HG03571 (cell line): ENCODE measurements at regions not wholly inside any gene's neighbourhood (a gene's known extent, or its start where the extent isn't known, plus 50 kb on each side); places are given as distances from the start of the nearest gene placed in this dataset.

Experiments used
- ATAC-seq: cut with Tn5 transposase; IDR thresholded peaks from one replicate; pipeline ENCODE4 v1.9.1; 2021; ENCODE audit not compliant: unreplicated experiment

GRCh38 chr14:51394804-51395203 lies 154.8 kb downstream of the TMX1 start:
- no peak for ATAC-seq

- ATAC-seq, result no peak
These were observed 155.4 kb downstream of the TMX1 start for GRCh38 chr14:51395361-51395849.

- no peak for ATAC-seq
These were observed 156.3 kb downstream of the TMX1 start for GRCh38 chr14:51396222-51396815.

GRCh38 chr14:51398898-51399297 lies 158.9 kb downstream of the TMX1 start:
- ATAC-seq, result no peak

- ATAC-seq, result no peak
These were observed 160.1 kb downstream of the TMX1 start for GRCh38 chr14:51400139-51400538.

GRCh38 chr14:51401272-51401671 lies 161.2 kb downstream of the TMX1 start:
- ATAC-seq, result no peak

- ATAC-seq, result no peak
These were observed 161.7 kb downstream of the TMX1 start for GRCh38 chr14:51401756-51402155.

- no peak for ATAC-seq
These were observed 170.8 kb downstream of the TMX1 start for GRCh38 chr14:51410897-51411296.

- no peak for ATAC-seq
These were observed 179.6 kb downstream of the TMX1 start for GRCh38 chr14:51419685-51420084.

- ATAC-seq, result no peak
These were observed 182.7 kb downstream of the TMX1 start for GRCh38 chr14:51422704-51423103.

- no peak for ATAC-seq
These were observed 184.0 kb downstream of the TMX1 start for GRCh38 chr14:51424041-51424440.

GRCh38 chr14:51424561-51425251 lies 184.7 kb downstream of the TMX1 start:
- ATAC-seq, result no peak

GRCh38 chr14:51428981-51429380 lies 188.9 kb downstream of the TMX1 start:
- no peak for ATAC-seq

GRCh38 chr14:51430079-51430478 lies 190.0 kb downstream of the TMX1 start:
- ATAC-seq, result no peak

GRCh38 chr14:51430633-51431032 lies 190.6 kb downstream of the TMX1 start:
- no peak for ATAC-seq

- peak; percentile 73 for ATAC-seq
These were observed 191.1 kb downstream of the TMX1 start for GRCh38 chr14:51431033-51431709.

GRCh38 chr14:51431741-51432140 lies 191.7 kb downstream of the TMX1 start:
- ATAC-seq, result no peak

GRCh38 chr14:51432302-51432948 lies 192.4 kb downstream of the TMX1 start:
- ATAC-seq, result peak; percentile 49

- no peak for ATAC-seq
These were observed 196.6 kb downstream of the TMX1 start for GRCh38 chr14:51436630-51437029.

- ATAC-seq, result no peak
These were observed 199.8 kb downstream of the TMX1 start for GRCh38 chr14:51439896-51440295.

GRCh38 chr14:51441001-51441400 lies 201.0 kb downstream of the TMX1 start:
- no peak for ATAC-seq
